Natural killer cell treated with Interleukin-12 subunit alpha and Interleukin-12 subunit beta and Interleukin-15 and Interleukin-18, amount 100 ng/mL, for 72 hours (primary cell): ENCODE measurements at regions not wholly inside any gene's neighbourhood (a gene's known extent, or its start where the extent isn't known, plus 50 kb on each side); places are given as distances from the start of the nearest gene placed in this dataset.
"Not testable (repeated sequence)": the region's sequence is repeated elsewhere in the genome, so short reads cannot be mapped to it uniquely, and the experiment has no call there.

Source experiments
- ATAC-seq, 2 donors: fragments of 150-1000 bp; cut with Tn5 transposase in 1 of 2; sonication (Bioruptor Pico), chemical (Tn5 transposase) in 1 of 2; 2 replicates each; pipeline ENCODE4 v1.10.0; 2021
- DNase-seq: peaks from one replicate; pipeline ENCODE4 v3.0.0; 2022; ENCODE audit warnings: low spot score
- H3K27ac Mint-ChIP-seq, 2 donors: 1 replicate in 1 of 2; 2 replicates in 1 of 2; pipeline ENCODE4 v1.8.0; 2022; ENCODE audit warnings: mixed read lengths in 2 of 2, mild to moderate bottlenecking in 1 of 2, moderate library complexity in 1 of 2
- H3K27me3 Mint-ChIP-seq, 2 donors: 1 replicate in 1 of 2; 2 replicates in 1 of 2; pipeline ENCODE4 v1.8.0; 2022; ENCODE audit warnings: mixed read lengths in 2 of 2
- H3K36me3 Mint-ChIP-seq: one replicate; pipeline ENCODE4 v1.8.0; 2022; ENCODE audit warnings: mixed read lengths
- H3K4me1 Mint-ChIP-seq, 2 donors: 1 replicate in 1 of 2; 2 replicates in 1 of 2; pipeline ENCODE4 v1.8.0; 2022; ENCODE audit warnings: low read depth in 2 of 2, mixed read lengths in 2 of 2, mild to moderate bottlenecking in 1 of 2
- H3K4me3 Mint-ChIP-seq: one replicate; pipeline ENCODE4 v1.8.0; 2022; ENCODE audit warnings: mixed read lengths
- H3K9me3 Mint-ChIP-seq: 2 replicates; pipeline ENCODE4 v1.8.0; 2022; ENCODE audit warnings: mixed read lengths

DNA sequence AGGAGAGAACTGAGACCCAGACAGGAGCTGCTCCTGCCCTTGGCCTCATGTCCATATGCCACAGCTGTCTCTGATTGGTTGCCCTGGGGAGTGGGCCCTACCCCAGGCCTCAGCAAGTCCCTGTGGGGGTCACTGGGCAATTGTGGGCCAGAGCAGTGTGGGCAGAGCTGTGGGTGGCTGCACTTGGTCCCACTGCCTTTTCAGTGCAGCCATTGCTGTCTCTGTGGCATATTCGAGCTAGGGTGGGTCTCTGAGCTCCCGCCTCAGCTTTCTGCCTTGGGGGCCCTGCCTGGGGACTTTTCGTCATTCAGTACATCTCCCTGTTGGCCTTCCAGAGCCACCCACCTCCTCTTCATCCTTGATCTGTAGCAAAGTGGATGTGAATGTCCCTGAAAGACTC, 69.8 kb upstream of the LRPAP1 start:
- Mint-ChIP-seq H3K4me1 (no peaks in the 10 kb centered on the region), H3K27me3 (no peaks in the 10 kb centered on the region), H3K36me3 (no peaks in the 10 kb centered on the region), H3K4me3 (no peak overlapping the region), H3K27ac (no peak overlapping the region), H3K9me3 (peaks cover 3% of the 10 kb centered on the region)
- DNase-seq: no peak
- ATAC-seq: no peak

- not testable (repeated sequence) for H3K9me3 Mint-ChIP-seq, H3K36me3 Mint-ChIP-seq, ATAC-seq, H3K4me1 Mint-ChIP-seq, H3K4me3 Mint-ChIP-seq, DNase-seq, H3K27ac Mint-ChIP-seq, H3K27me3 Mint-ChIP-seq
Measured at GRCh38 chr4:3601108-3601690, 69.0 kb upstream of the LRPAP1 start.

DNA sequence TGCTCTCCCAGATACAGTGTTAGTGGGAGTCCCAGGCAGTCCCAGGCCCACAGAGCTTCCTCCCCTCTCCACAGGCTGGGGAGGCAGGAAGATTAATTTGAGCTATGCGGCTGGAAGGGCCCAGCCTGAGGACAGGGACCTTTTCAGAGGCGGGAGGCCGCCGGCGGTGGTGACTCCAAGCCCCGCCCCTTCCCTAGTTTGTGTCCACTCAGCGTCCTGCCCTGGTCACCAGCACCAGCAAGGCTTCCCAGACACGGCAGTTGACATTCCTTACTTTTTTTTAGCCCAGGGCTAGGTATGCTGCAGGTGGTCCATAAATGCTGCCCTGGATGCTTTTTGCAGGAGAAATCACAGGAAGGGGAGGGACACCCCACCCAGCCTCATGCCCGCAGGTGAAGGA, 67.7 kb upstream of the LRPAP1 start:
- DNase-seq (no peak), ATAC-seq (no peak)
- H3K27ac Mint-ChIP-seq: no peak overlapping the region
- H3K4me1 Mint-ChIP-seq: no peaks in the 10 kb centered on the region
- no peaks in the 10 kb centered on the region for H3K36me3 Mint-ChIP-seq
- no peak overlapping the region for H3K4me3 Mint-ChIP-seq
- H3K9me3 Mint-ChIP-seq: peaks cover 3% of the 10 kb centered on the region
- no peaks in the 10 kb centered on the region for H3K27me3 Mint-ChIP-seq

DNA sequence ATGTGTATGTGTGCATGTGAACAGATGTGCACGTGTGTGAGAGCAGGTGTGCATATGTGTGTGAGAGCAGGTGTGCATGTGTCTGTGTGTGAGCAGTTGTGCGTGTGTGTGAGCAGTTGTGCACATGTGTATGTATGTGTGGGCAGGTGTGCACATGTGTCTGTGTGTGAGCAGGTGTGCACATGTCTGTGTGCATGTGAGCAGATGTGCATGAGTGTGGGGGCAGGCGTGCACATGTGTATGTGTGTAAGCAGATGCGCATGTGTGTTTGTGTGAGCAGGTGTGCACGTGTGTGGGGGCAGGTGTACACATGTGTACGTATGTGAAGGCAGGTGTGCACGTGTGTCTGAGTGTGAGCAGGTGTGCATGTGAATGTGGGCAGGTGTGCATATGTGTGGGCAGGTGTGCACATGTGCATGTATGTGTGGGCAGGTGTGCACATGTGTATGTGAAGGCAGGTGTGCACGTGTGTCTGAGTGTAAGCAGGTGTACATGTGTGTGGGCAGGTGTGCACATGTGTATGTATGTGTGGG, 66.5 kb upstream of the LRPAP1 start:
- H3K27ac Mint-ChIP-seq: no peak overlapping the region
- DNase-seq (no peak), ATAC-seq (no peak)
- H3K9me3 Mint-ChIP-seq: peaks cover 3% of the 10 kb centered on the region
- H3K4me3 Mint-ChIP-seq: no peak overlapping the region
- no peaks in the 10 kb centered on the region for H3K36me3 Mint-ChIP-seq
- no peaks in the 10 kb centered on the region for H3K4me1 Mint-ChIP-seq
- peaks cover 6 to 11% of the 10 kb centered on the region in 2 donors for H3K27me3 Mint-ChIP-seq

DNA sequence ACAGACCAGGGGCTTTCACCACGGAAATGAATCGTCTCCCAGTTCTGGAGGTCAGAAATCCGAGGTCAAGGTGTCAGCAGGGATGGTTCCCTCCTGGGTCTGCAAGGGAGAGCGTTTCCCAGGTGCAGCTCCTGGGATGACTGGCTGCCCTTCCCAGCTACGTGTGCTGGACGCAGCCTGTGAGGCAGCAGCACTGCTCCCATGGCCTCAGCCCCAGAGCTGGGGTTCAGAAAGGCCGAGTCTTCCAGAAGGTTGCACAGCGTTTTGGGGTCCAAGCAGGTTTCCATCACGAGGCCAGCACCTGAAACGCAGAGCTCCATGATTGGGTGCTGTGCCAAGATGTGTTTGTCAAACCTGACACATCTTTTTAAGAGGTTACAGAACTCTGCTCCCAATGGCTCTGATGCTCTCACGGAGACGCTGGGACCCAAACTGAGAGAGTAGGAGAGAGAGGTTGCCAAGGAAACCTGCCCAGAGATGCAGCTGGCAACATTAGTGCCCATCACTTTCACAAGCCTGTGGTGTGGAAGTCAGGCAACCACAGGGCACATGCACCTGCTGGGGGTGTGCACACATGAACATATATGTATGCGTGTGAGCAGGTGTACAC, 65.8 kb upstream of the LRPAP1 start:
- DNase-seq, ATAC-seq, H3K9me3 Mint-ChIP-seq, H3K27ac Mint-ChIP-seq, H3K4me1 Mint-ChIP-seq, H3K4me3 Mint-ChIP-seq, H3K36me3 Mint-ChIP-seq: not testable (repeated sequence)
- peaks cover 8 to 16% of the 10 kb centered on the region in 2 donors for H3K27me3 Mint-ChIP-seq

GRCh38 chr4:3596957-3597733, 64.9 kb upstream of the LRPAP1 start:
- not testable (repeated sequence) for ATAC-seq, H3K4me3 Mint-ChIP-seq

GRCh38 chr4:3595627-3596291, 63.5 kb upstream of the LRPAP1 start:
- peaks cover 12 to 28% of the 10 kb centered on the region in 2 donors for H3K27me3 Mint-ChIP-seq
- not testable (repeated sequence) for H3K9me3 Mint-ChIP-seq, DNase-seq, ATAC-seq, H3K4me1 Mint-ChIP-seq, H3K27ac Mint-ChIP-seq, H3K4me3 Mint-ChIP-seq, H3K36me3 Mint-ChIP-seq

More at GRCh38 chr4:3596957-3597733, 64.9 kb upstream of the LRPAP1 start:
- not testable (repeated sequence) for H3K27ac Mint-ChIP-seq, H3K9me3 Mint-ChIP-seq, H3K4me1 Mint-ChIP-seq, DNase-seq, H3K36me3 Mint-ChIP-seq
- peaks cover 8 to 22% of the 10 kb centered on the region in 2 donors for H3K27me3 Mint-ChIP-seq

GRCh38 chr4:3594751-3595150, 62.5 kb upstream of the LRPAP1 start:
- H3K27me3 Mint-ChIP-seq: peaks cover 12 to 28% of the 10 kb centered on the region in 2 donors
- H3K4me1 Mint-ChIP-seq, H3K36me3 Mint-ChIP-seq, ATAC-seq, H3K27ac Mint-ChIP-seq, H3K4me3 Mint-ChIP-seq, DNase-seq, H3K9me3 Mint-ChIP-seq: not testable (repeated sequence)

- ATAC-seq, DNase-seq, H3K4me1 Mint-ChIP-seq, H3K27ac Mint-ChIP-seq, H3K4me3 Mint-ChIP-seq, H3K9me3 Mint-ChIP-seq, H3K36me3 Mint-ChIP-seq: not testable (repeated sequence)
- H3K27me3 Mint-ChIP-seq: peaks cover 12 to 28% of the 10 kb centered on the region in 2 donors
Measured at GRCh38 chr4:3589946-3590924, 58.0 kb upstream of the LRPAP1 start.

- peaks cover 9 to 22% of the 10 kb centered on the region in 2 donors for H3K27me3 Mint-ChIP-seq
- not testable (repeated sequence) for H3K4me3 Mint-ChIP-seq, H3K4me1 Mint-ChIP-seq, ATAC-seq, DNase-seq, H3K36me3 Mint-ChIP-seq, H3K27ac Mint-ChIP-seq, H3K9me3 Mint-ChIP-seq
Measured at GRCh38 chr4:3589379-3589778, 57.2 kb upstream of the LRPAP1 start.

GRCh38 chr4:3588517-3589194, 56.4 kb upstream of the LRPAP1 start:
- H3K27me3 Mint-ChIP-seq: peaks cover 7 to 18% of the 10 kb centered on the region in 2 donors
- H3K4me1 Mint-ChIP-seq, H3K4me3 Mint-ChIP-seq, H3K27ac Mint-ChIP-seq, H3K9me3 Mint-ChIP-seq, H3K36me3 Mint-ChIP-seq, DNase-seq: not testable (repeated sequence)
- peak in 1 of 2 donors; percentile 11 for ATAC-seq

GRCh38 chr4:3586596-3586995, 54.4 kb upstream of the LRPAP1 start:
- ATAC-seq: peak; percentile 20 to 23

More at GRCh38 chr4:3586596-3586995, 54.4 kb upstream of the LRPAP1 start:
- DNase-seq, H3K4me3 Mint-ChIP-seq, H3K4me1 Mint-ChIP-seq, H3K9me3 Mint-ChIP-seq, H3K36me3 Mint-ChIP-seq, H3K27ac Mint-ChIP-seq: not testable (repeated sequence)
- peaks cover 11 to 22% of the 10 kb centered on the region in 2 donors for H3K27me3 Mint-ChIP-seq
